ENCODE measurements at regions not wholly inside any gene's neighbourhood (a gene's known extent, or its start where the extent isn't known, plus 50 kb on each side); places are given as distances from the start of the nearest gene placed in this dataset.
"Not testable (repeated sequence)": the region's sequence is repeated elsewhere in the genome, so short reads cannot be mapped to it uniquely, and the experiment has no call there.

- intact Hi-C loops (cut with DNase I; ENCODE audit: low total_unique reads) (no loop called here), in situ Hi-C loops (cut with MboI; ENCODE audit: low sequenced_read_pairs in 4 of 4) (no loop called here)
- H3K27me3 ChIP-seq = no peaks in the 10 kb centered on the region
- no peak for ATAC-seq
- H3K4me1 ChIP-seq = no peaks in the 10 kb centered on the region
- no peak overlapping the region for H3K4me3 ChIP-seq
- TF ChIP-seq, protein P1, sequence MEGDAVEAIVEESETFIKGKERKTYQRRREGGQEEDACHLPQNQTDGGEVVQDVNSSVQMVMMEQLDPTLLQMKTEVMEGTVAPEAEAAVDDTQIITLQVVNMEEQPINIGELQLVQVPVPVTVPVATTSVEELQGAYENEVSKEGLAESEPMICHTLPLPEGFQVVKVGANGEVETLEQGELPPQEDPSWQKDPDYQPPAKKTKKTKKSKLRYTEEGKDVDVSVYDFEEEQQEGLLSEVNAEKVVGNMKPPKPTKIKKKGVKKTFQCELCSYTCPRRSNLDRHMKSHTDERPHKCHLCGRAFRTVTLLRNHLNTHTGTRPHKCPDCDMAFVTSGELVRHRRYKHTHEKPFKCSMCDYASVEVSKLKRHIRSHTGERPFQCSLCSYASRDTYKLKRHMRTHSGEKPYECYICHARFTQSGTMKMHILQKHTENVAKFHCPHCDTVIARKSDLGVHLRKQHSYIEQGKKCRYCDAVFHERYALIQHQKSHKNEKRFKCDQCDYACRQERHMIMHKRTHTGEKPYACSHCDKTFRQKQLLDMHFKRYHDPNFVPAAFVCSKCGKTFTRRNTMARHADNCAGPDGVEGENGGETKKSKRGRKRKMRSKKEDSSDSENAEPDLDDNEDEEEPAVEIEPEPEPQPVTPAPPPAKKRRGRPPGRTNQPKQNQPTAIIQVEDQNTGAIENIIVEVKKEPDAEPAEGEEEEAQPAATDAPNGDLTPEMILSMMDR (IDR thresholded peaks at IDR 0.05 in 4 of 5, conservative IDR thresholded peaks at IDR 0.05 in 1 of 5) = no peak
- TF ChIP-seq POLR2A (IDR thresholded peaks at IDR 0.05) = no peak
- no peak for DNase-seq
- H3K27ac ChIP-seq = no peak overlapping the region
- H3K36me3 ChIP-seq = no peaks in the 10 kb centered on the region
- H3K9me3 ChIP-seq = no peaks in the 10 kb centered on the region
These were observed 59.9 kb upstream of the SOX13 start for GRCh38 chr1:204013052-204013451.

DNA sequence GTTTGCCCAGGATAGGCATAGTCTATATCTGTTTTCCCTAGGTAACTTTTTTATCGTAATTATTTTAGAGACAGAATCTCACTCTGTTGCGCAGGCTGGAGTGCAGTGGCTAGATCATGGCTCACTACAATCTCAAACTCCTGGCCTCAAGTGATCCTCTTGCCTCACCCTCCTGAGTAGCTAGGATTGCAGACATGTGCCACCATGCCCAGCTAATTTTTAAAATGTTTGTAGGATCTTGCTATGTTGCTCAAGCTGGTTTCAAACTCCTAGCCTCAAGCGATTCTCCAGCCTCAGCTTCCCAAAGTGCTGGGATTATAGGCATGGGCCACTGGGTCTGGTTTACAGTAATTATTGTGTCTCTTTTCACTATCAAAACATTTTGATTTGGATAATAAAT lies 58.6 kb upstream of the SOX13 start:
- H3K4me1 ChIP-seq = no peaks in the 10 kb centered on the region
- no peak overlapping the region for H3K27ac ChIP-seq
- in situ Hi-C loops (cut with MboI; ENCODE audit: low sequenced_read_pairs in 4 of 4) (no loop called here), intact Hi-C loops (cut with DNase I; ENCODE audit: low total_unique reads) (no loop called here)
- DNase-seq (no peak), ATAC-seq (no peak)
- H3K4me3 ChIP-seq = no peak overlapping the region
- H3K36me3 ChIP-seq = no peaks in the 10 kb centered on the region
- no peaks in the 10 kb centered on the region for H3K9me3 ChIP-seq
- TF ChIP-seq, protein P1 (IDR thresholded peaks at IDR 0.05 in 4 of 5, conservative IDR thresholded peaks at IDR 0.05 in 1 of 5) = no peak
- TF ChIP-seq POLR2A (IDR thresholded peaks at IDR 0.05) = no peak
- no peaks in the 10 kb centered on the region for H3K27me3 ChIP-seq

- H3K36me3 ChIP-seq; DNase-seq; H3K4me1 ChIP-seq; H3K4me3 ChIP-seq; intact Hi-C loops (cut with DNase I; ENCODE audit: low total_unique reads); in situ Hi-C loops (cut with MboI; ENCODE audit: low sequenced_read_pairs in 4 of 4); ATAC-seq; H3K9me3 ChIP-seq; H3K27ac ChIP-seq; H3K27me3 ChIP-seq: not testable (repeated sequence)
These were observed 58.0 kb upstream of the SOX13 start for GRCh38 chr1:204014961-204015360.

GRCh38 chr1:204017032-204017431 lies 55.9 kb upstream of the SOX13 start:
- in situ Hi-C loops (cut with MboI; ENCODE audit: low sequenced_read_pairs in 4 of 4) = no loop called here

GRCh38 chr1:204018460-204018859 lies 54.5 kb upstream of the SOX13 start:
- H3K27ac ChIP-seq = no peak overlapping the region
- TF ChIP-seq, protein P1 (IDR thresholded peaks at IDR 0.05 in 4 of 5, conservative IDR thresholded peaks at IDR 0.05 in 1 of 5) = no peak
- no peak for TF ChIP-seq POLR2A (IDR thresholded peaks at IDR 0.05)
- no peaks in the 10 kb centered on the region for H3K27me3 ChIP-seq
- no peak overlapping the region for H3K4me3 ChIP-seq
- H3K4me1 ChIP-seq = no peaks in the 10 kb centered on the region
- no peaks in the 10 kb centered on the region for H3K9me3 ChIP-seq
- ATAC-seq (no peak), DNase-seq (no peak)
- in situ Hi-C loops (cut with MboI; ENCODE audit: low sequenced_read_pairs in 4 of 4) = no loop called here
- intact Hi-C loops (cut with DNase I; ENCODE audit: low total_unique reads) = no loop called here
- no peaks in the 10 kb centered on the region for H3K36me3 ChIP-seq

More at GRCh38 chr1:204017032-204017431, 55.9 kb upstream of the SOX13 start:
- H3K9me3 ChIP-seq = no peaks in the 10 kb centered on the region
- H3K27ac ChIP-seq = no peak overlapping the region
- DNase-seq = no peak
- ATAC-seq = no peak
- H3K4me3 ChIP-seq = no peak overlapping the region
- no peak for TF ChIP-seq POLR2A (IDR thresholded peaks at IDR 0.05)
- TF ChIP-seq, protein P1 (IDR thresholded peaks at IDR 0.05 in 4 of 5, conservative IDR thresholded peaks at IDR 0.05 in 1 of 5) = no peak
- H3K27me3 ChIP-seq = no peaks in the 10 kb centered on the region
- no peaks in the 10 kb centered on the region for H3K4me1 ChIP-seq
- no peaks in the 10 kb centered on the region for H3K36me3 ChIP-seq
- intact Hi-C loops (cut with DNase I; ENCODE audit: low total_unique reads) = no loop called here
